HepG2 (cell line): ENCODE measurements at regions not wholly inside any gene's neighbourhood (a gene's known extent, or its start where the extent isn't known, plus 50 kb on each side); places are given as distances from the start of the nearest gene placed in this dataset.

Experiments
- BHLHE40 ChIP-seq: IDR thresholded peaks from 2 replicates; pipeline ENCODE4 v1.6.1; 2011; ENCODE audit warnings: low read length, improper control_type of control experiment
- ETV6 ChIP-seq: sonication (generic); formaldehyde crosslinking; conservative IDR thresholded peaks from 2 replicates; pipeline ENCODE4 v1.4.0; 2020; ENCODE audit warnings: missing genetic modification reagents
- NCOA2 ChIP-seq: sonication (generic); formaldehyde crosslinking; IDR thresholded peaks from 2 replicates; pipeline ENCODE4 v1.8.0; 2022; ENCODE audit warnings: inconsistent platforms
- POLR2AphosphoS5 ChIP-seq: IDR thresholded peaks from 2 replicates; pipeline ENCODE4 v1.6.1; 2012; ENCODE audit warnings: low read depth, low read length
- SUZ12 ChIP-seq: fragments of 150-350 bp; IDR thresholded peaks from 2 replicates; pipeline ENCODE4 v1.6.1; 2014; ENCODE audit warnings: low read depth, low read length
- TF ChIP-seq, protein P1 (sequence below): sonication (generic); formaldehyde crosslinking; IDR thresholded peaks from 2 replicates; pipeline ENCODE4 v1.5.0; 2020; ENCODE audit warnings: mild to moderate bottlenecking, missing genetic modification reagents, moderate library complexity
- TF ChIP-seq, protein P2 (sequence below): sonication (generic); formaldehyde crosslinking; conservative IDR thresholded peaks from 2 replicates; pipeline ENCODE4 v1.4.0; 2020; ENCODE audit warnings: missing genetic modification reagents
- TF ChIP-seq, protein P3 (sequence below): sonication (generic); formaldehyde crosslinking; IDR thresholded peaks from 2 replicates; pipeline ENCODE4 v1.5.0; 2020; ENCODE audit warnings: mild to moderate bottlenecking, missing genetic modification reagents
- TF ChIP-seq, protein P4 (sequence below): sonication (generic); formaldehyde crosslinking; IDR thresholded peaks from one replicate; pipeline ENCODE4 v1.5.1; 2020; ENCODE audit warnings: mild to moderate bottlenecking, missing genetic modification reagents; ENCODE audit errors: not compliant biosample characterization
- TF ChIP-seq, protein P5 (sequence below): IDR thresholded peaks from 2 replicates; pipeline ENCODE4 v1.6.1; 2016; ENCODE audit warnings: control low read depth

DNA sequence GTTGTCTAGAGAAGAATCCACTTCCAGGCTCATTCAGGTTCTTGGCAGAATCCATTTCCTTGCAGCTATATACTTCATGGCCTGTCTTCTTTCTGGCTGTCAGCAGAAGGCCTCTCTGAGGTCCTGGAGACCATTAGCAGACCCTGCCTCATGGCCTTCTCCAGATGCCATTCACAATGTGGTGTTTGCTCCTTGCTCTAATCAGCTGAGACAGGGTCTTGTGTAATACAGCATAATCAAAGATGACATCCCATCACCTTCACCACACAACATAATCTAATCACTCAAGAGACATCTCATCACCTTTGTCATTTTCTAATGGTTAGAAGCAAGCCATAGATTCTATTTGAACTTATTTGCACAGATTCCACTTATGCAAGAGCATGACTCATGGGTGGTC, 403.9 kb upstream of the LRRC7 start:
- TF ChIP-seq, protein P1, sequence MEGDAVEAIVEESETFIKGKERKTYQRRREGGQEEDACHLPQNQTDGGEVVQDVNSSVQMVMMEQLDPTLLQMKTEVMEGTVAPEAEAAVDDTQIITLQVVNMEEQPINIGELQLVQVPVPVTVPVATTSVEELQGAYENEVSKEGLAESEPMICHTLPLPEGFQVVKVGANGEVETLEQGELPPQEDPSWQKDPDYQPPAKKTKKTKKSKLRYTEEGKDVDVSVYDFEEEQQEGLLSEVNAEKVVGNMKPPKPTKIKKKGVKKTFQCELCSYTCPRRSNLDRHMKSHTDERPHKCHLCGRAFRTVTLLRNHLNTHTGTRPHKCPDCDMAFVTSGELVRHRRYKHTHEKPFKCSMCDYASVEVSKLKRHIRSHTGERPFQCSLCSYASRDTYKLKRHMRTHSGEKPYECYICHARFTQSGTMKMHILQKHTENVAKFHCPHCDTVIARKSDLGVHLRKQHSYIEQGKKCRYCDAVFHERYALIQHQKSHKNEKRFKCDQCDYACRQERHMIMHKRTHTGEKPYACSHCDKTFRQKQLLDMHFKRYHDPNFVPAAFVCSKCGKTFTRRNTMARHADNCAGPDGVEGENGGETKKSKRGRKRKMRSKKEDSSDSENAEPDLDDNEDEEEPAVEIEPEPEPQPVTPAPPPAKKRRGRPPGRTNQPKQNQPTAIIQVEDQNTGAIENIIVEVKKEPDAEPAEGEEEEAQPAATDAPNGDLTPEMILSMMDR (CRISPR knock-in tag), result no peak
- TF ChIP-seq, protein P2, sequence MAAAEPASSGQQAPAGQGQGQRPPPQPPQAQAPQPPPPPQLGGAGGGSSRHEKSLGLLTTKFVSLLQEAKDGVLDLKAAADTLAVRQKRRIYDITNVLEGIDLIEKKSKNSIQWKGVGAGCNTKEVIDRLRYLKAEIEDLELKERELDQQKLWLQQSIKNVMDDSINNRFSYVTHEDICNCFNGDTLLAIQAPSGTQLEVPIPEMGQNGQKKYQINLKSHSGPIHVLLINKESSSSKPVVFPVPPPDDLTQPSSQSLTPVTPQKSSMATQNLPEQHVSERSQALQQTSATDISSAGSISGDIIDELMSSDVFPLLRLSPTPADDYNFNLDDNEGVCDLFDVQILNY (CRISPR knock-in tag), result no peak
- TF ChIP-seq SUZ12, result no peak
- TF ChIP-seq, protein P3, sequence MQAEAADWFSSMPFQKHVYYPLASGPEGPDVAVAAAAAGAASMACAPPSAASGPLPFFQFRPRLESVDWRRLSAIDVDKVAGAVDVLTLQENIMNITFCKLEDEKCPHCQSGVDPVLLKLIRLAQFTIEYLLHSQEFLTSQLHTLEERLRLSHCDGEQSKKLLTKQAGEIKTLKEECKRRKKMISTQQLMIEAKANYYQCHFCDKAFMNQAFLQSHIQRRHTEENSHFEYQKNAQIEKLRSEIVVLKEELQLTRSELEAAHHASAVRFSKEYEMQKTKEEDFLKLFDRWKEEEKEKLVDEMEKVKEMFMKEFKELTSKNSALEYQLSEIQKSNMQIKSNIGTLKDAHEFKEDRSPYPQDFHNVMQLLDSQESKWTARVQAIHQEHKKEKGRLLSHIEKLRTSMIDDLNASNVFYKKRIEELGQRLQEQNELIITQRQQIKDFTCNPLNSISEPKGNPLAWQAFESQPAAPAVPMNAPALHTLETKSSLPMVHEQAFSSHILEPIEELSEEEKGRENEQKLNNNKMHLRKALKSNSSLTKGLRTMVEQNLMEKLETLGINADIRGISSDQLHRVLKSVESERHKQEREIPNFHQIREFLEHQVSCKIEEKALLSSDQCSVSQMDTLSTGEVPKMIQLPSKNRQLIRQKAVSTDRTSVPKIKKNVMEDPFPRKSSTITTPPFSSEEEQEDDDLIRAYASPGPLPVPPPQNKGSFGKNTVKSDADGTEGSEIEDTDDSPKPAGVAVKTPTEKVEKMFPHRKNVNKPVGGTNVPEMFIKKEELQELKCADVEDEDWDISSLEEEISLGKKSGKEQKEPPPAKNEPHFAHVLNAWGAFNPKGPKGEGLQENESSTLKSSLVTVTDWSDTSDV, result no peak
- no peak for TF ChIP-seq BHLHE40
- no peak for TF ChIP-seq POLR2AphosphoS5
- no peak for TF ChIP-seq NCOA2 (CRISPR knock-in tag)
- TF ChIP-seq, protein P4, sequence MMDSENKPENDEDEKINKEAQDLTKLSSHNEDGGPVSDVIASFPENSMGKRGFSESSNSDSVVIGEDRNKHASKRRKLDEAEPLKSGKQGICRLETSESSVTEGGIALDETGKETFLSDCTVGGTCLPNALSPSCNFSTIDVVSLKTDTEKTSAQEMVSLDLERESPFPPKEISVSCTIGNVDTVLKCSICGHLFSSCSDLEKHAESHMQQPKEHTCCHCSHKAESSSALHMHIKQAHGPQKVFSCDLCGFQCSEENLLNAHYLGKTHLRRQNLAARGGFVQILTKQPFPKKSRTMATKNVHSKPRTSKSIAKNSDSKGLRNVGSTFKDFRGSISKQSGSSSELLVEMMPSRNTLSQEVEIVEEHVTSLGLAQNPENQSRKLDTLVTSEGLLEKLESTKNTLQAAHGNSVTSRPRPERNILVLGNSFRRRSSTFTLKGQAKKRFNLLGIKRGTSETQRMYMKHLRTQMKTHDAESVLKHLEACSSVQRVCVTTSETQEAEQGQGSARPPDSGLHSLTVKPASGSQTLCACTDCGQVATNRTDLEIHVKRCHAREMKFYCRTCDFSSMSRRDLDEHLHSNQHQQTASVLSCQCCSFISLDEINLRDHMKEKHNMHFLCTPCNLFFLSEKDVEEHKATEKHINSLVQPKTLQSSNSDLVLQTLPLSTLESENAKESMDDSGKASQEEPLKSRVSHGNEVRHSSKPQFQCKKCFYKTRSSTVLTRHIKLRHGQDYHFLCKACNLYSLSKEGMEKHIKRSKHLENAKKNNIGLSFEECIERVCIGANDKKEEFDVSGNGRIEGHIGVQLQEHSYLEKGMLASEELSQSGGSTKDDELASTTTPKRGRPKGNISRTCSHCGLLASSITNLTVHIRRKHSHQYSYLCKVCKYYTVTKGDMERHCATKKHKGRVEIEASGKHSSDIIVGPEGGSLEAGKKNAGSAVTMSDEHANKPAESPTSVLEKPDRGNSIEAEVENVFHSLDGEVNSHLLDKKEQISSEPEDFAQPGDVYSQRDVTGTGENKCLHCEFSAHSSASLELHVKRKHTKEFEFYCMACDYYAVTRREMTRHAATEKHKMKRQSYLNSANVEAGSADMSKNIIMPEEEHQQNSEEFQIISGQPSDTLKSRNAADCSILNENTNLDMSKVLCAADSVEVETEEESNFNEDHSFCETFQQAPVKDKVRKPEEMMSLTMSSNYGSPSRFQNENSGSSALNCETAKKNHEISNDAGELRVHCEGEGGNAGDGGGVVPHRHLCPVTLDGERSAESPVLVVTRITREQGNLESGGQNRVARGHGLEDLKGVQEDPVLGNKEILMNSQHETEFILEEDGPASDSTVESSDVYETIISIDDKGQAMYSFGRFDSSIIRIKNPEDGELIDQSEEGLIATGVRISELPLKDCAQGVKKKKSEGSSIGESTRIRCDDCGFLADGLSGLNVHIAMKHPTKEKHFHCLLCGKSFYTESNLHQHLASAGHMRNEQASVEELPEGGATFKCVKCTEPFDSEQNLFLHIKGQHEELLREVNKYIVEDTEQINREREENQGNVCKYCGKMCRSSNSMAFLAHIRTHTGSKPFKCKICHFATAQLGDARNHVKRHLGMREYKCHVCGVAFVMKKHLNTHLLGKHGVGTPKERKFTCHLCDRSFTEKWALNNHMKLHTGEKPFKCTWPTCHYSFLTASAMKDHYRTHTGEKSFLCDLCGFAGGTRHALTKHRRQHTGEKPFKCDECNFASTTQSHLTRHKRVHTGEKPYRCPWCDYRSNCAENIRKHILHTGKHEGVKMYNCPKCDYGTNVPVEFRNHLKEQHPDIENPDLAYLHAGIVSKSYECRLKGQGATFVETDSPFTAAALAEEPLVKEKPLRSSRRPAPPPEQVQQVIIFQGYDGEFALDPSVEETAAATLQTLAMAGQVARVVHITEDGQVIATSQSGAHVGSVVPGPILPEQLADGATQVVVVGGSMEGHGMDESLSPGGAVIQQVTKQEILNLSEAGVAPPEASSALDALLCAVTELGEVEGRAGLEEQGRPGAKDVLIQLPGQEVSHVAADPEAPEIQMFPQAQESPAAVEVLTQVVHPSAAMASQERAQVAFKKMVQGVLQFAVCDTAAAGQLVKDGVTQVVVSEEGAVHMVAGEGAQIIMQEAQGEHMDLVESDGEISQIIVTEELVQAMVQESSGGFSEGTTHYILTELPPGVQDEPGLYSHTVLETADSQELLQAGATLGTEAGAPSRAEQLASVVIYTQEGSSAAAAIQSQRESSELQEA (CRISPR knock-in tag), result no peak
- no peak for TF ChIP-seq ETV6
- TF ChIP-seq, protein P5, sequence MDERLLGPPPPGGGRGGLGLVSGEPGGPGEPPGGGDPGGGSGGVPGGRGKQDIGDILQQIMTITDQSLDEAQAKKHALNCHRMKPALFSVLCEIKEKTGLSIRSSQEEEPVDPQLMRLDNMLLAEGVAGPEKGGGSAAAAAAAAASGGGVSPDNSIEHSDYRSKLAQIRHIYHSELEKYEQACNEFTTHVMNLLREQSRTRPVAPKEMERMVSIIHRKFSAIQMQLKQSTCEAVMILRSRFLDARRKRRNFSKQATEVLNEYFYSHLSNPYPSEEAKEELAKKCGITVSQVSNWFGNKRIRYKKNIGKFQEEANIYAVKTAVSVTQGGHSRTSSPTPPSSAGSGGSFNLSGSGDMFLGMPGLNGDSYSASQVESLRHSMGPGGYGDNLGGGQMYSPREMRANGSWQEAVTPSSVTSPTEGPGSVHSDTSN, result no peak
